ENCODE measurements at regions not wholly inside any gene's neighbourhood (a gene's known extent, or its start where the extent isn't known, plus 50 kb on each side); places are given as distances from the start of the nearest gene placed in this dataset.

- Histone ChIP-seq H3K4me2 (ENCODE audit: low read length) (no peak overlapping the region), H3K27me3 (ENCODE audit: insufficient read depth, low read depth, low read length) (no peaks in the 10 kb centered on the region), H3K36me3 (ENCODE audit: insufficient read depth, low read length) (no peaks in the 10 kb centered on the region), H2AFZ (ENCODE audit: low read depth, low read length) (no peak overlapping the region), H3F3A (ENCODE audit: insufficient read depth, low read length, poor library complexity, severe bottlenecking) (no peaks in the 10 kb centered on the region), H3K27ac (ENCODE audit: low read length) (no peak overlapping the region), H3K9me3 (ENCODE audit: low read length) (no peaks in the 10 kb centered on the region), H3K79me2 (replicated peaks; ENCODE audit: insufficient read depth, low read length) (no peaks in the 10 kb centered on the region), H4K20me1 (ENCODE audit: insufficient read depth) (no peaks in the 10 kb centered on the region), H3K9me2 (ENCODE audit: insufficient read depth, low read length) (no peaks in the 10 kb centered on the region), H3K4me3 (ENCODE audit: low read length) (no peak overlapping the region), H3K9ac (ENCODE audit: low read length) (no peak overlapping the region)
- TF ChIP-seq MXI1 (conservative IDR thresholded peaks at IDR 0.05; ENCODE audit: poor library complexity, severe bottlenecking) (no peak), CTCF (IDR thresholded peaks at IDR 0.05; ENCODE audit: poor library complexity, severe bottlenecking) (no peak), EP300 (conservative IDR thresholded peaks at IDR 0.05; ENCODE audit: poor library complexity, severe bottlenecking) (no peak), POLR2AphosphoS5 (IDR thresholded peaks at IDR 0.05) (no peak), SMC3 (conservative IDR thresholded peaks at IDR 0.05; ENCODE audit: poor library complexity) (no peak), REST (IDR thresholded peaks at IDR 0.05; ENCODE audit: borderline replicate concordance) (no peak), TAF1 (IDR thresholded peaks at IDR 0.05; ENCODE audit: low read depth) (no peak), RAD21 (conservative IDR thresholded peaks at IDR 0.05) (no peak), EZH2 (IDR thresholded peaks at IDR 0.05; ENCODE audit: borderline replicate concordance, insufficient read depth, low read length, poor library complexity, severe bottlenecking) (no peak)
These were observed 179.6 kb downstream of the FZD1 start for GRCh38 chr7:91443862-91444261.

GRCh38 chr7:91446819-91447218 is 182.6 kb downstream of the FZD1 start:
- H3K9ac ChIP-seq (ENCODE audit: low read length) = no peak overlapping the region
- TF ChIP-seq SMC3 (conservative IDR thresholded peaks at IDR 0.05; ENCODE audit: poor library complexity) (no peak), EP300 (conservative IDR thresholded peaks at IDR 0.05; ENCODE audit: poor library complexity, severe bottlenecking) (no peak), TAF1 (IDR thresholded peaks at IDR 0.05; ENCODE audit: low read depth) (no peak)
- no peaks in the 10 kb centered on the region for H3K9me3 ChIP-seq (ENCODE audit: low read length)
- H3K36me3 ChIP-seq (ENCODE audit: insufficient read depth, low read length) = no peaks in the 10 kb centered on the region
- H3K27me3 ChIP-seq (ENCODE audit: insufficient read depth, low read depth, low read length) = no peaks in the 10 kb centered on the region
- no peaks in the 10 kb centered on the region for H3F3A ChIP-seq (ENCODE audit: insufficient read depth, low read length, poor library complexity, severe bottlenecking)
- H3K79me2 ChIP-seq (replicated peaks; ENCODE audit: insufficient read depth, low read length) = no peaks in the 10 kb centered on the region
- no peak overlapping the region for H3K4me2 ChIP-seq (ENCODE audit: low read length)
- H2AFZ ChIP-seq (ENCODE audit: low read depth, low read length) = no peak overlapping the region
- H3K9me2 ChIP-seq (ENCODE audit: insufficient read depth, low read length) = no peaks in the 10 kb centered on the region
- H3K27ac ChIP-seq (ENCODE audit: low read length) = no peak overlapping the region
- H3K4me3 ChIP-seq (ENCODE audit: low read length) = no peak overlapping the region
- no peaks in the 10 kb centered on the region for H4K20me1 ChIP-seq (ENCODE audit: insufficient read depth)

- Histone ChIP-seq H3K4me3 (ENCODE audit: low read length) (no peak overlapping the region), H2AFZ (ENCODE audit: low read depth, low read length) (no peak overlapping the region), H3F3A (ENCODE audit: insufficient read depth, low read length, poor library complexity, severe bottlenecking) (no peaks in the 10 kb centered on the region), H3K9me2 (ENCODE audit: insufficient read depth, low read length) (no peaks in the 10 kb centered on the region), H4K20me1 (ENCODE audit: insufficient read depth) (no peaks in the 10 kb centered on the region), H3K27me3 (ENCODE audit: insufficient read depth, low read depth, low read length) (no peaks in the 10 kb centered on the region), H3K36me3 (ENCODE audit: insufficient read depth, low read length) (no peaks in the 10 kb centered on the region), H3K4me2 (ENCODE audit: low read length) (no peak overlapping the region), H3K27ac (ENCODE audit: low read length) (no peak overlapping the region), H3K9ac (ENCODE audit: low read length) (no peak overlapping the region), H3K79me2 (replicated peaks; ENCODE audit: insufficient read depth, low read length) (no peaks in the 10 kb centered on the region), H3K9me3 (ENCODE audit: low read length) (no peaks in the 10 kb centered on the region)
- TF ChIP-seq POLR2AphosphoS5 (IDR thresholded peaks at IDR 0.05) (no peak), TAF1 (IDR thresholded peaks at IDR 0.05; ENCODE audit: low read depth) (no peak), RAD21 (conservative IDR thresholded peaks at IDR 0.05) (no peak), EP300 (conservative IDR thresholded peaks at IDR 0.05; ENCODE audit: poor library complexity, severe bottlenecking) (no peak), SMC3 (conservative IDR thresholded peaks at IDR 0.05; ENCODE audit: poor library complexity) (no peak), REST (IDR thresholded peaks at IDR 0.05; ENCODE audit: borderline replicate concordance) (no peak)
These were observed 191.2 kb downstream of the FZD1 start for GRCh38 chr7:91455411-91455810.

Measured in neural cell (in vitro differentiated cells).